HG03571 (cell line): ENCODE measurements at regions not wholly inside any gene's neighbourhood (a gene's known extent, or its start where the extent isn't known, plus 50 kb on each side); places are given as distances from the start of the nearest gene placed in this dataset.

Experiments
- ATAC-seq: cut with Tn5 transposase; IDR thresholded peaks from one replicate; pipeline ENCODE4 v1.9.1; 2021; ENCODE audit not compliant: unreplicated experiment

- no peak for ATAC-seq
These were observed 759.6 kb downstream of the MED13L start for GRCh38 chr12:115517913-115518312.

GRCh38 chr12:115511986-115512711, 765.3 kb downstream of the MED13L start:
- ATAC-seq, result no peak

- no peak for ATAC-seq
These were observed 766.2 kb downstream of the MED13L start for GRCh38 chr12:115511305-115511704.

- ATAC-seq, result no peak
These were observed 768.5 kb downstream of the MED13L start for GRCh38 chr12:115508990-115509389.

- ATAC-seq, result no peak
These were observed 769.4 kb downstream of the MED13L start for GRCh38 chr12:115507951-115508722.

GRCh38 chr12:115507560-115507889, 770.0 kb downstream of the MED13L start:
- no peak for ATAC-seq

GRCh38 chr12:115506822-115507559, 770.5 kb downstream of the MED13L start:
- no peak for ATAC-seq

GRCh38 chr12:115504306-115505290, 772.9 kb downstream of the MED13L start:
- peak; percentile 76 for ATAC-seq

- no peak for ATAC-seq
These were observed 776.6 kb downstream of the MED13L start for GRCh38 chr12:115500872-115501271.

- ATAC-seq, result no peak
These were observed 782.2 kb downstream of the MED13L start for GRCh38 chr12:115495300-115495699.

- no peak for ATAC-seq
These were observed 784.9 kb downstream of the MED13L start for GRCh38 chr12:115492553-115492952.

GRCh38 chr12:115491511-115492250, 785.8 kb downstream of the MED13L start:
- ATAC-seq, result no peak

GRCh38 chr12:115489253-115489652, 788.2 kb downstream of the MED13L start:
- ATAC-seq, result no peak

- ATAC-seq, result no peak
These were observed 791.5 kb downstream of the MED13L start for GRCh38 chr12:115485967-115486366.

GRCh38 chr12:115485503-115485902, 792.0 kb downstream of the MED13L start:
- ATAC-seq, result no peak

GRCh38 chr12:115482943-115483342, 794.5 kb downstream of the MED13L start:
- no peak for ATAC-seq

- ATAC-seq, result no peak
These were observed 796.4 kb downstream of the MED13L start for GRCh38 chr12:115481141-115481540.

GRCh38 chr12:115478505-115478904, 794.5 kb upstream of the TBX3 start:
- ATAC-seq, result no peak

- ATAC-seq, result no peak
These were observed 790.8 kb upstream of the TBX3 start for GRCh38 chr12:115474539-115475353.
